Spleen (tissue), 7 donors: ENCODE measurements at regions not wholly inside any gene's neighbourhood (a gene's known extent, or its start where the extent isn't known, plus 50 kb on each side); places are given as distances from the start of the nearest gene placed in this dataset.

Experiments
- CTCF ChIP-seq, 11 experiments: fragments of 200-600 bp in 7 of 11; fragments of 450-650 bp in 4 of 11; sonication (generic) in 4 of 11; IDR thresholded peaks in 8 of 11; conservative IDR thresholded peaks in 3 of 11; 1 replicate in 7 of 11; 2 replicates in 4 of 11; pipeline versions ENCODE4 v1.4.0 to v1.8.0; 2016 to 2021; ENCODE audit warnings: antibody characterized with exemption in 11 of 11, inconsistent platforms in 4 of 11, mild to moderate bottlenecking in 1 of 11
- POLR2A ChIP-seq, 3 donors: fragments of 450-650 bp; IDR thresholded peaks; one replicate each; pipeline ENCODE4 v1.5.1; 2017; ENCODE audit warnings: antibody characterized with exemption in 3 of 3, mild to moderate bottlenecking in 1 of 3
- POLR2AphosphoS5 ChIP-seq, 3 donors: sonication (generic); formaldehyde crosslinking; IDR thresholded peaks; one replicate each; pipeline ENCODE4 v1.5.1; 2017; ENCODE audit warnings: antibody characterized with exemption in 3 of 3
- donor health status: DM: no; HTN: no; CAD: no; lungs with moderate emphysema.
- donor health status: DM: no; HTN: no; CAD: no.
- donor health status: DM: no; HTN: no; CAD: no.

GRCh38 chr4:125010796-125011503 is 298.4 kb upstream of the ANKRD50 start:
- TF ChIP-seq CTCF (IDR thresholded peaks at IDR 0.05 in 8 of 11, conservative IDR thresholded peaks at IDR 0.05 in 3 of 11): no peak
- TF ChIP-seq POLR2A (IDR thresholded peaks at IDR 0.05): no peak
- no peak for TF ChIP-seq POLR2AphosphoS5 (IDR thresholded peaks at IDR 0.05)
